ENCODE measurements at regions not wholly inside any gene's neighbourhood (a gene's known extent, or its start where the extent isn't known, plus 50 kb on each side); places are given as distances from the start of the nearest gene placed in this dataset.

- H3K27me3 ChIP-seq (replicated peaks): peaks cover 28% of the 10 kb centered on the region
- no peak for TF ChIP-seq CTCF (IDR thresholded peaks at IDR 0.05; ENCODE audit: low read depth, low read length, missing control alignments)
- no peak overlapping the region for H3K27ac ChIP-seq
- no peak overlapping the region for H3K4me3 ChIP-seq (ENCODE audit: low read depth, low read length)
- no peak for DNase-seq
- no peaks in the 10 kb centered on the region for H3K36me3 ChIP-seq (replicated peaks)
- in situ Hi-C loops (cut with HindIII; ENCODE audit: low pct_ligation_motif_present, low sequenced_read_pairs): no loop called here
Measured at GRCh38 chr12:3364661-3365462, 126.1 kb upstream of the PRMT8 start.

DNA sequence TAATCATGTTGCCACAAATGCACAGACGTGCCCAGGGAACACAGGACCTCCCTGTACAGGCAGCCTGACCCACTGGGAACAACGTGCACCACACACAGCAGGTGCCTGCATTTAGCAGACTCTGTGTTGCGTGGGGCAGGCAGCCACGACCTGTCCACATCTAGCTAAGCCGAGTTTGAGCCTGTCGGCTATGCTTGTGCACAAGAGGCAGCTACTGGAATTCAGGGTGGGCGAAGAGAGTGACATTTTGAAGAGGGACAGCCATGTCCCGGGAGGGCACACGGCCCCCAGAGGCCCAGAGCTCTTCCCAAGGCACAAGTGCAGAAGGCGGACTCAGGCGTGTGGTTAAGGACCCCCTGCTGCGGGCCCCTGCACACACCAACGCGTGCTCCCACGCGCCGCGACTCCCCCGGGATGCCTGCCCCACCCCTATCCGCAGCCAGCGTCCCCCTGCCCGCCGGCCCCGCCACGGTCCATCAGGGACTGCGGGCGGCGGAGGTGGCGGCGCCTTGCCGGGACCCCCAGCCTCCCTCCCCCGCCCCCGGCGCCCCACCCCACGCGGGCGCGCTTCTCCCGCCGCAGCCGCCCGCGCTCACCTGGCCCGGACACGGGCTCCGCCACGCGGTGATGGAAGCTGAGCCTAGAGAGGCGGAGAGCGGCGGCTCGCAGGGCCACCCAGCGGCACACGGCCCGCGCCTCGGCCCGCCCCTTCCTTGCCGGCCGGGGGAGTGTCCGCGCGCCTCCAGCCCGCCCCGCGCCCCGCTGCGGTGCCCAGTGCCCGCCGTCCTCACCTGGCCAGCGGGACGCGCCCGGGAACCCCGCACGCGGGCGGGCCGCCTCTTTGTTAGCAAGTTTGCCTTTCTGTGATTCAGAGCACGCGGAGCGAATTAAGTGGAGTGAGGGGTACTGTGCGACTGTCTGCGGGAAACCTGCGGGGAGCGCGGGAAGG lies 125.3 kb upstream of the PRMT8 start:
- H3K36me3 ChIP-seq (replicated peaks): no peaks in the 10 kb centered on the region
- H3K27ac ChIP-seq: no peak overlapping the region
- TF ChIP-seq CTCF (IDR thresholded peaks at IDR 0.05; ENCODE audit: low read depth, low read length, missing control alignments): no peak
- no peak for DNase-seq
- in situ Hi-C loops (cut with HindIII; ENCODE audit: low pct_ligation_motif_present, low sequenced_read_pairs): no loop called here
- peaks cover 30% of the 10 kb centered on the region for H3K27me3 ChIP-seq (replicated peaks)
- H3K4me3 ChIP-seq (ENCODE audit: low read depth, low read length): no peak overlapping the region

GRCh38 chr12:3366451-3367110 lies 124.4 kb upstream of the PRMT8 start:
- no peak for TF ChIP-seq CTCF (IDR thresholded peaks at IDR 0.05; ENCODE audit: low read depth, low read length, missing control alignments)
- in situ Hi-C loops (cut with HindIII; ENCODE audit: low pct_ligation_motif_present, low sequenced_read_pairs): no loop called here
- DNase-seq: no peak
- Histone ChIP-seq H3K36me3 (replicated peaks) (no peaks in the 10 kb centered on the region), H3K27ac (no peak overlapping the region), H3K27me3 (replicated peaks) (peaks cover 30% of the 10 kb centered on the region), H3K4me3 (ENCODE audit: low read depth, low read length) (no peak overlapping the region)

- H3K4me3 ChIP-seq (ENCODE audit: low read depth, low read length): no peak overlapping the region
- no peak for TF ChIP-seq CTCF (IDR thresholded peaks at IDR 0.05; ENCODE audit: low read depth, low read length, missing control alignments)
- H3K27me3 ChIP-seq (replicated peaks): peaks cover 30% of the 10 kb centered on the region
- DNase-seq: no peak
- no peaks in the 10 kb centered on the region for H3K36me3 ChIP-seq (replicated peaks)
- no peak overlapping the region for H3K27ac ChIP-seq
- in situ Hi-C loops (cut with HindIII; ENCODE audit: low pct_ligation_motif_present, low sequenced_read_pairs): no loop called here
Measured at GRCh38 chr12:3367750-3368444, 123.1 kb upstream of the PRMT8 start.

GRCh38 chr12:3371018-3371417 lies 120.0 kb upstream of the PRMT8 start:
- no peak overlapping the region for H3K4me3 ChIP-seq (ENCODE audit: low read depth, low read length)
- H3K36me3 ChIP-seq (replicated peaks): no peaks in the 10 kb centered on the region
- no peak for TF ChIP-seq CTCF (IDR thresholded peaks at IDR 0.05; ENCODE audit: low read depth, low read length, missing control alignments)
- H3K27me3 ChIP-seq (replicated peaks): peaks cover 17% of the 10 kb centered on the region
- no peak overlapping the region for H3K27ac ChIP-seq
- no peak for DNase-seq
- in situ Hi-C loops (cut with HindIII; ENCODE audit: low pct_ligation_motif_present, low sequenced_read_pairs): no loop called here
